ENCODE measurements at regions not wholly inside any gene's neighbourhood (a gene's known extent, or its start where the extent isn't known, plus 50 kb on each side); places are given as distances from the start of the nearest gene placed in this dataset.

GRCh38 chr2:104772996-104773395 lies 80.9 kb upstream of the POU3F3 start:
- no peak for TF ChIP-seq GFI1B (tag by site-specific recombination; IDR thresholded peaks at IDR 0.05)
- TF ChIP-seq BCL11A (tag by site-specific recombination; IDR thresholded peaks at IDR 0.05; ENCODE audit: low read depth), result no peak
- no peak for TF ChIP-seq ZNF155 (tag by site-specific recombination; IDR thresholded peaks at IDR 0.05)
- TF ChIP-seq ZNF132 (tag by site-specific recombination; IDR thresholded peaks at IDR 0.05; ENCODE audit: borderline replicate concordance), result no peak
- no peak for TF ChIP-seq TRIM28 (IDR thresholded peaks at IDR 0.05; ENCODE audit: borderline replicate concordance, low read length)
- no peak for TF ChIP-seq ZNF24 (tag by site-specific recombination; IDR thresholded peaks at IDR 0.05)
- no peak for TF ChIP-seq ZNF354C (tag by site-specific recombination; IDR thresholded peaks at IDR 0.05; ENCODE audit: borderline replicate concordance, low read depth)
- no peak for TF ChIP-seq ZNF544 (tag by site-specific recombination; IDR thresholded peaks at IDR 0.05)
- TF ChIP-seq ZNF677 (tag by site-specific recombination; IDR thresholded peaks at IDR 0.05), result no peak
- TF ChIP-seq, protein P1, sequence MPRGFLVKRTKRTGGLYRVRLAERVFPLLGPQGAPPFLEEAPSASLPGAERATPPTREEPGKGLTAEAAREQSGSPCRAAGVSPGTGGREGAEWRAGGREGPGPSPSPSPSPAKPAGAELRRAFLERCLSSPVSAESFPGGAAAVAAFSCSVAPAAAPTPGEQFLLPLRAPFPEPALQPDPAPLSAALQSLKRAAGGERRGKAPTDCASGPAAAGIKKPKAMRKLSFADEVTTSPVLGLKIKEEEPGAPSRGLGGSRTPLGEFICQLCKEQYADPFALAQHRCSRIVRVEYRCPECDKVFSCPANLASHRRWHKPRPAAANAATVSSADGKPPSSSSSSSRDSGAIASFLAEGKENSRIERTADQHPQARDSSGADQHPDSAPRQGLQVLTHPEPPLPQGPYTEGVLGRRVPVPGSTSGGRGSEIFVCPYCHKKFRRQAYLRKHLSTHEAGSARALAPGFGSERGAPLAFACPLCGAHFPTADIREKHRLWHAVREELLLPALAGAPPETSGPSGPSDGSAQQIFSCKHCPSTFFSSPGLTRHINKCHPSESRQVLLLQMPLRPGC (tag by site-specific recombination; IDR thresholded peaks at IDR 0.05), result no peak
- TF ChIP-seq ZFP37 (tag by site-specific recombination; IDR thresholded peaks at IDR 0.05), result no peak
- TF ChIP-seq HIC1 (tag by site-specific recombination; IDR thresholded peaks at IDR 0.05), result no peak
- TF ChIP-seq, protein P2, sequence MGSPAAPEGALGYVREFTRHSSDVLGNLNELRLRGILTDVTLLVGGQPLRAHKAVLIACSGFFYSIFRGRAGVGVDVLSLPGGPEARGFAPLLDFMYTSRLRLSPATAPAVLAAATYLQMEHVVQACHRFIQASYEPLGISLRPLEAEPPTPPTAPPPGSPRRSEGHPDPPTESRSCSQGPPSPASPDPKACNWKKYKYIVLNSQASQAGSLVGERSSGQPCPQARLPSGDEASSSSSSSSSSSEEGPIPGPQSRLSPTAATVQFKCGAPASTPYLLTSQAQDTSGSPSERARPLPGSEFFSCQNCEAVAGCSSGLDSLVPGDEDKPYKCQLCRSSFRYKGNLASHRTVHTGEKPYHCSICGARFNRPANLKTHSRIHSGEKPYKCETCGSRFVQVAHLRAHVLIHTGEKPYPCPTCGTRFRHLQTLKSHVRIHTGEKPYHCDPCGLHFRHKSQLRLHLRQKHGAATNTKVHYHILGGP (tag by site-specific recombination; IDR thresholded peaks at IDR 0.05), result no peak
- TF ChIP-seq, protein P3, sequence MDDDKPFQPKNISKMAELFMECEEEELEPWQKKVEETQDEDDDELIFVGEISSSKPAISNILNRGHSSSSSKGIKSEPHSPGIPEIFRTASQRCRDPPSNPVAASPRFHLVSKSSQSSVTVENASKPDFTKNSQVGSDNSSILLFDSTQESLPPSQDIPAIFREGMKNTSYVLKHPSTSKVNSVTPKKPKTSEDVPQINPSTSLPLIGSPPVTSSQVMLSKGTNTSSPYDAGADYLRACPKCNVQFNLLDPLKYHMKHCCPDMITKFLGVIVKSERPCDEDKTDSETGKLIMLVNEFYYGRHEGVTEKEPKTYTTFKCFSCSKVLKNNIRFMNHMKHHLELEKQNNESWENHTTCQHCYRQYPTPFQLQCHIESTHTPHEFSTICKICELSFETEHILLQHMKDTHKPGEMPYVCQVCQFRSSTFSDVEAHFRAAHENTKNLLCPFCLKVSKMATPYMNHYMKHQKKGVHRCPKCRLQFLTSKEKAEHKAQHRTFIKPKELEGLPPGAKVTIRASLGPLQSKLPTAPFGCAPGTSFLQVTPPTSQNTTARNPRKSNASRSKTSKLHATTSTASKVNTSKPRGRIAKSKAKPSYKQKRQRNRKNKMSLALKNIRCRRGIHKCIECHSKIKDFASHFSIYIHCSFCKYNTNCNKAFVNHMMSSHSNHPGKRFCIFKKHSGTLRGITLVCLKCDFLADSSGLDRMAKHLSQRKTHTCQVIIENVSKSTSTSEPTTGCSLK (tag by site-specific recombination; IDR thresholded peaks at IDR 0.05), result no peak
- no peak for TF ChIP-seq ZXDB (tag by site-specific recombination; IDR thresholded peaks at IDR 0.05)
- TF ChIP-seq ZNF221 (tag by site-specific recombination; IDR thresholded peaks at IDR 0.05; ENCODE audit: borderline replicate concordance), result no peak
- no peak for TF ChIP-seq ZNF302 (tag by site-specific recombination; IDR thresholded peaks at IDR 0.05; ENCODE audit: low read depth)
- TF ChIP-seq ZNF660 (tag by site-specific recombination; IDR thresholded peaks at IDR 0.05), result no peak
- no peak for TF ChIP-seq ZNF324 (tag by site-specific recombination; IDR thresholded peaks at IDR 0.05)
- no peak for TF ChIP-seq ZNF133 (tag by site-specific recombination; IDR thresholded peaks at IDR 0.05)
- Histone ChIP-seq H3K27ac (ENCODE audit: extremely low read depth, low read depth, low read length) (no peak overlapping the region), H3K4me3 (ENCODE audit: low read depth, low read length) (no peak overlapping the region), H3K4me1 (ENCODE audit: control insufficient read depth, insufficient read depth, low read length) (0 out of 2 replicates have a peak, but pooled peaks cover 2% of the 10 kb centered on the region), H3K36me3 (ENCODE audit: control insufficient read depth in 2 of 2, insufficient read depth in 1 of 2, low read length in 2 of 2) (no peaks in the 10 kb centered on the region), H3K9me3 (ENCODE audit: control insufficient read depth, insufficient read depth, low read depth, low read length) (no peaks in the 10 kb centered on the region)
- ChIA-PET CTCF (no interaction called here), POLR2A (no interaction called here)

DNA sequence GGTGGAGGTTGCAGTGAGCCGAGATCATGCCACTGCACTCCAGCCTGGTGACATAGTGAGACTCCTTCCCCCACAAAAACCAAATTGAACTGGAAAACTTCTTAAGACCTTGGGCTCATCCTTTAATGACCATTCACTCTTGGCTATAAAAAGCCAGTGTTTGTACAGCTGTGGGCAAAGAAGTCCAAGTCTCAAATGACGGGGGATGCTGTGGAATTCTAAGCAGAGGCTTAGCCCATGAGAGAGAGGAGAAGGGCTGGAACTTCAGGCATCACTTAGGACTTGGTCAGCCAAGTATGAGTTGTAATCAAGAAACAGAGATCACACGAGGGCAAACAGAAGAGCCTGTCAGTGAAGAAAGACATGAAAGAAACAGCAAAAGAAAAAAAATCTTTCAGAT lies 79.3 kb upstream of the POU3F3 start:
- Histone ChIP-seq H3K9me3 (ENCODE audit: control insufficient read depth, insufficient read depth, low read depth, low read length) (no peaks in the 10 kb centered on the region), H3K36me3 (ENCODE audit: control insufficient read depth in 2 of 2, insufficient read depth in 1 of 2, low read length in 2 of 2) (no peaks in the 10 kb centered on the region), H3K4me1 (ENCODE audit: control insufficient read depth, insufficient read depth, low read length) (0 out of 2 replicates have a peak, but pooled peaks cover 2% of the 10 kb centered on the region), H3K27ac (ENCODE audit: extremely low read depth, low read depth, low read length) (no peak overlapping the region), H3K4me3 (ENCODE audit: low read depth, low read length) (no peak overlapping the region)
- TF ChIP-seq, protein P4, sequence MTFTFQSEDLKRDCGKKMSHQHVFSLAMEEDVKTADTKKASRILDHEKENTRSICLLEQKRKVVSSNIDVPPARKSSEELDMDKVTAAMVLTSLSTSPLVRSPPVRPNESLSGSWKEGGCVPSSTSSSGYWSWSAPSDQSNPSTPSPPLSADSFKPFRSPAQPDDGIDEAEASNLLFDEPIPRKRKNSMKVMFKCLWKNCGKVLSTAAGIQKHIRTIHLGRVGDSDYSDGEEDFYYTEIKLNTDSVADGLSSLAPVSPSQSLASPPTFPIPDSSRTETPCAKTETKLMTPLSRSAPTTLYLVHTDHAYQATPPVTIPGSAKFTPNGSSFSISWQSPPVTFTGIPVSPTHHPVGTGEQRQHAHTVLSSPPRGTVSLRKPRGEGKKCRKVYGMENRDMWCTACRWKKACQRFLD (tag by site-specific recombination; IDR thresholded peaks at IDR 0.05), result no peak
- TF ChIP-seq PRDM2 (tag by site-specific recombination; IDR thresholded peaks at IDR 0.05; ENCODE audit: borderline replicate concordance), result no peak
- ChIA-PET POLR2A (no interaction called here), CTCF (no interaction called here)
